ENCODE measurements at regions not wholly inside any gene's neighbourhood (a gene's known extent, or its start where the extent isn't known, plus 50 kb on each side); places are given as distances from the start of the nearest gene placed in this dataset.

DNA sequence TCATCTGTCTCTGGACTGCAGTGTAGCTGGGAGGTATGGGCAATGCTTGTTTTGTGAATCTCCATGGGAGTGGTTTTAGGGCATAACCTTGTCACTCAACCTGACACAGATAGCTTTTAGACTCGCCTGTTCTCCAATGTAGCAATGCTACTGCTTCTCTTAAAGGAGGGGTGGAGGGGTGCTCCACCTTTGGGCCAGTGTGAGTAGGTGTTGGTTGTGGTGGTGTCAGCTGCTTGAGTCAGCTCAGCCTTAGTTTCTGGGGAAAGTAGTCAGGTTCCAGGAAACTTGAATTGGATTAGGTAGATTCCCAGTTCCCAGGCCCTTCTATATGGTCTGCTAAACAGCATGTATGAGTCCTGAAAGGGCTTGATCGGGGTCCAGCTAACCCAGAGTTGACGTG is 91.1 kb upstream of the PLPPR1 start:
- intact Hi-C loops (cut with DNase I), result no loop called here
- TF ChIP-seq, protein P1, sequence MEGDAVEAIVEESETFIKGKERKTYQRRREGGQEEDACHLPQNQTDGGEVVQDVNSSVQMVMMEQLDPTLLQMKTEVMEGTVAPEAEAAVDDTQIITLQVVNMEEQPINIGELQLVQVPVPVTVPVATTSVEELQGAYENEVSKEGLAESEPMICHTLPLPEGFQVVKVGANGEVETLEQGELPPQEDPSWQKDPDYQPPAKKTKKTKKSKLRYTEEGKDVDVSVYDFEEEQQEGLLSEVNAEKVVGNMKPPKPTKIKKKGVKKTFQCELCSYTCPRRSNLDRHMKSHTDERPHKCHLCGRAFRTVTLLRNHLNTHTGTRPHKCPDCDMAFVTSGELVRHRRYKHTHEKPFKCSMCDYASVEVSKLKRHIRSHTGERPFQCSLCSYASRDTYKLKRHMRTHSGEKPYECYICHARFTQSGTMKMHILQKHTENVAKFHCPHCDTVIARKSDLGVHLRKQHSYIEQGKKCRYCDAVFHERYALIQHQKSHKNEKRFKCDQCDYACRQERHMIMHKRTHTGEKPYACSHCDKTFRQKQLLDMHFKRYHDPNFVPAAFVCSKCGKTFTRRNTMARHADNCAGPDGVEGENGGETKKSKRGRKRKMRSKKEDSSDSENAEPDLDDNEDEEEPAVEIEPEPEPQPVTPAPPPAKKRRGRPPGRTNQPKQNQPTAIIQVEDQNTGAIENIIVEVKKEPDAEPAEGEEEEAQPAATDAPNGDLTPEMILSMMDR (IDR thresholded peaks at IDR 0.05), result no peak
- no peak for TF ChIP-seq POLR2A (IDR thresholded peaks at IDR 0.05)
- no peak for DNase-seq
- Histone ChIP-seq H3K4me1 (no peaks in the 10 kb centered on the region), H3K4me3 (no peak overlapping the region), H3K9me3 (peaks cover 0 to 14% (median 2%) of the 10 kb centered on the region in 12 donors), H3K27me3 (no peaks in the 10 kb centered on the region), H3K36me3 (no peaks in the 10 kb centered on the region), H3K27ac (no peak overlapping the region)
- ATAC-seq, result no peak
- WGBS, 4 donors, result 51 to 60% (median 56%) methylated on average over 3 of the region's 3 CpGs

DNA sequence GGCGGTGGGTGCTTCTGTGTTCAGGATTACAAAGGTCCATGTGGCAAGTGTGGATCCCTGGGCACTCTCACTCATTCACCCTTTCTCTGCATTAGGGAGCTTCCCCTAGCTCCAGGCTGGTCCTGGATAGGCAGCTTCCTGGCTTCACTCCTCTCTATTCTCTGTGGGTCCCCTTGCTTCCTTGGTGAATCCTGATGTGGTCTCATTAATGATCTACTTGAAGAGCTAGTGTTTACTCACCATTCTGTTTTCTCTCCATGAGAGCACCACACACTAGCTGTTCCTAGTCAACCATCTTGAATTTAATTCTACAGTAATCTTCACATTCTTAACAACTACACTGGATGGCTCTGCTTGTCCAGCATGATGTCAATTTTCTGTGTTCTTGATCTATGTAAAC is 90.0 kb upstream of the PLPPR1 start:
- no peak for ATAC-seq
- Histone ChIP-seq H3K4me3 (no peak overlapping the region), H3K27me3 (no peaks in the 10 kb centered on the region), H3K9me3 (peaks cover 0 to 14% (median 2%) of the 10 kb centered on the region in 12 donors), H3K27ac (no peak overlapping the region), H3K36me3 (no peaks in the 10 kb centered on the region), H3K4me1 (no peaks in the 10 kb centered on the region)
- DNase-seq, result no peak
- intact Hi-C loops (cut with DNase I), result no loop called here
- WGBS, 4 donors, result 77 to 86% (median 81%) methylated on average over 1 of the region's 1 CpG
- TF ChIP-seq, protein P1 (IDR thresholded peaks at IDR 0.05), result no peak
- no peak for TF ChIP-seq POLR2A (IDR thresholded peaks at IDR 0.05)

DNA sequence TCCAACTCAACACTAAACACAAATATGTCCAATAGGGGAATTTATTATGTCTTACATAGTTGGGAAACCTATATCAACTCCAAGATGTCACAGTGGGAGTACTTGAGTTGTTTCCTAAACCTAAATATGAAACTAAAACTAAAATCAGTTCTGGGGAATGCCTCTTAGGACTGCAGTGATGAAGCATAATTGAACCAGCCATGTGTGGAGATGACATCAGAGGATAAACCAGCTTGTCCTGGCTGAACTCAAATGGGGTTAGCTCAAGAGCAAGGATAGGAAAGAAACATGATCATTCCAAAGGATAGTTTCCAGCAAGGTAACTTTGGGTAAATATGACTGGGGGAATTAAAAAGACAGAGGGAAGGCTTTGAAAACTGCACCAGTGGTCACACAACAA is 88.9 kb upstream of the PLPPR1 start:
- peaks cover 0 to 12% (median 2%) of the 10 kb centered on the region in 12 donors for H3K9me3 ChIP-seq
- H3K36me3 ChIP-seq, result no peaks in the 10 kb centered on the region
- DNase-seq (no peak), ATAC-seq (no peak)
- no peaks in the 10 kb centered on the region for H3K27me3 ChIP-seq
- H3K4me3 ChIP-seq, result no peak overlapping the region
- TF ChIP-seq POLR2A (IDR thresholded peaks at IDR 0.05), result no peak
- TF ChIP-seq, protein P1 (IDR thresholded peaks at IDR 0.05), result no peak
- no peaks in the 10 kb centered on the region for H3K4me1 ChIP-seq
- intact Hi-C loops (cut with DNase I), result no loop called here
- H3K27ac ChIP-seq, result no peak overlapping the region

GRCh38 chr9:100959226-100959625 is 69.3 kb upstream of the PLPPR1 start:
- WGBS, 4 donors, result 60 to 71% (median 64%) methylated on average over 3 of the region's 3 CpGs
- Histone ChIP-seq H3K4me1 (no peaks in the 10 kb centered on the region), H3K9me3 (peaks cover 0 to 5% (median 0%) of the 10 kb centered on the region in 12 donors), H3K27ac (no peak overlapping the region), H3K4me3 (no peak overlapping the region), H3K27me3 (peaks cover 0 to 7% (median 0%) of the 10 kb centered on the region in 9 donors), H3K36me3 (no peaks in the 10 kb centered on the region)
- TF ChIP-seq, protein P1 (IDR thresholded peaks at IDR 0.05), result no peak
- no peak for TF ChIP-seq POLR2A (IDR thresholded peaks at IDR 0.05)
- intact Hi-C loops (cut with DNase I), result no loop called here
- DNase-seq (no peak), ATAC-seq (no peak)

All from heart left ventricle (tissue), 16 donors.